ENCODE measurements at regions not wholly inside any gene's neighbourhood (a gene's known extent, or its start where the extent isn't known, plus 50 kb on each side); places are given as distances from the start of the nearest gene placed in this dataset.

- no TSS peak for BruUV-seq (replicated peaks)
- no peaks in the 10 kb centered on the region for H3K79me2 ChIP-seq (ENCODE audit: low read depth)
- DNase-seq: no peak
- H3K27me3 ChIP-seq (ENCODE audit: insufficient read depth, low read depth): no peaks in the 10 kb centered on the region
- no peaks in the 10 kb centered on the region for H3K36me3 ChIP-seq (ENCODE audit: low read depth)
- no peaks in the 10 kb centered on the region for H3K4me1 ChIP-seq (replicated peaks; ENCODE audit: insufficient read depth)
- no peaks in the 10 kb centered on the region for H4K20me1 ChIP-seq (ENCODE audit: insufficient read depth)
- intact Hi-C loops (cut with micrococcal nuclease; ENCODE audit: unreplicated experiment): no loop called here
- H3K27ac ChIP-seq: no peak overlapping the region
- CTCF ChIA-PET: no interaction called here
- H3K9me3 ChIP-seq (ENCODE audit: insufficient read depth, low read depth): no peaks in the 10 kb centered on the region
- no peaks in the 10 kb centered on the region for H3F3A ChIP-seq (ENCODE audit: insufficient read depth, low read depth)
- no peak overlapping the region for H3K4me3 ChIP-seq
- POLR2A ChIA-PET (ENCODE audit: unreplicated experiment): no interaction called here
- H3K9me2 ChIP-seq (ENCODE audit: insufficient read depth): no peaks in the 10 kb centered on the region
- no peak overlapping the region for H2AFZ ChIP-seq
- TF ChIP-seq CTCF (conservative IDR thresholded peaks at IDR 0.05) (no peak), EZH2 (IDR thresholded peaks at IDR 0.05; ENCODE audit: low read depth) (no peak)
- H3K4me2 ChIP-seq: no peak overlapping the region
Observed at GRCh38 chr16:60815033-60815432, 1221.2 kb downstream of the CDH8 start.

GRCh38 chr16:60811657-60812056 is 1224.6 kb downstream of the CDH8 start:
- Histone ChIP-seq H3K9me3 (ENCODE audit: insufficient read depth, low read depth) (no peaks in the 10 kb centered on the region), H3F3A (ENCODE audit: insufficient read depth, low read depth) (no peaks in the 10 kb centered on the region), H3K36me3 (ENCODE audit: low read depth) (no peaks in the 10 kb centered on the region), H3K27me3 (ENCODE audit: insufficient read depth, low read depth) (no peaks in the 10 kb centered on the region), H2AFZ (no peak overlapping the region), H3K4me1 (replicated peaks; ENCODE audit: insufficient read depth) (no peaks in the 10 kb centered on the region), H4K20me1 (ENCODE audit: insufficient read depth) (no peaks in the 10 kb centered on the region), H3K4me2 (no peak overlapping the region), H3K4me3 (no peak overlapping the region), H3K79me2 (ENCODE audit: low read depth) (no peaks in the 10 kb centered on the region), H3K27ac (no peak overlapping the region), H3K9me2 (ENCODE audit: insufficient read depth) (no peaks in the 10 kb centered on the region)
- no peak for DNase-seq
- POLR2A ChIA-PET (ENCODE audit: unreplicated experiment): no interaction called here
- intact Hi-C loops (cut with micrococcal nuclease; ENCODE audit: unreplicated experiment): no loop called here
- TF ChIP-seq EZH2 (IDR thresholded peaks at IDR 0.05; ENCODE audit: low read depth) (no peak), CTCF (conservative IDR thresholded peaks at IDR 0.05) (no peak)
- BruUV-seq (replicated peaks): no TSS peak
- CTCF ChIA-PET: no interaction called here

- no TSS peak for BruUV-seq (replicated peaks)
Observed at GRCh38 chr16:60811051-60811608, 1225.1 kb downstream of the CDH8 start.

More at GRCh38 chr16:60811051-60811608, 1225.1 kb downstream of the CDH8 start:
- no peaks in the 10 kb centered on the region for H3K36me3 ChIP-seq (ENCODE audit: low read depth)
- intact Hi-C loops (cut with micrococcal nuclease; ENCODE audit: unreplicated experiment): no loop called here
- POLR2A ChIA-PET (ENCODE audit: unreplicated experiment): no interaction called here
- no peak overlapping the region for H3K27ac ChIP-seq
- no peaks in the 10 kb centered on the region for H3K9me2 ChIP-seq (ENCODE audit: insufficient read depth)
- no peak overlapping the region for H2AFZ ChIP-seq
- H3K79me2 ChIP-seq (ENCODE audit: low read depth): no peaks in the 10 kb centered on the region
- no peaks in the 10 kb centered on the region for H3F3A ChIP-seq (ENCODE audit: insufficient read depth, low read depth)
- H4K20me1 ChIP-seq (ENCODE audit: insufficient read depth): no peaks in the 10 kb centered on the region
- TF ChIP-seq CTCF (conservative IDR thresholded peaks at IDR 0.05) (no peak), EZH2 (IDR thresholded peaks at IDR 0.05; ENCODE audit: low read depth) (no peak)
- no peak overlapping the region for H3K4me3 ChIP-seq
- CTCF ChIA-PET: no interaction called here
- H3K9me3 ChIP-seq (ENCODE audit: insufficient read depth, low read depth): no peaks in the 10 kb centered on the region
- DNase-seq: no peak
- H3K4me1 ChIP-seq (replicated peaks; ENCODE audit: insufficient read depth): no peaks in the 10 kb centered on the region
- H3K27me3 ChIP-seq (ENCODE audit: insufficient read depth, low read depth): no peaks in the 10 kb centered on the region
- H3K4me2 ChIP-seq: no peak overlapping the region

Data from PC-9 (cell line).